ENCODE measurements at regions not wholly inside any gene's neighbourhood (a gene's known extent, or its start where the extent isn't known, plus 50 kb on each side); places are given as distances from the start of the nearest gene placed in this dataset.

DNA sequence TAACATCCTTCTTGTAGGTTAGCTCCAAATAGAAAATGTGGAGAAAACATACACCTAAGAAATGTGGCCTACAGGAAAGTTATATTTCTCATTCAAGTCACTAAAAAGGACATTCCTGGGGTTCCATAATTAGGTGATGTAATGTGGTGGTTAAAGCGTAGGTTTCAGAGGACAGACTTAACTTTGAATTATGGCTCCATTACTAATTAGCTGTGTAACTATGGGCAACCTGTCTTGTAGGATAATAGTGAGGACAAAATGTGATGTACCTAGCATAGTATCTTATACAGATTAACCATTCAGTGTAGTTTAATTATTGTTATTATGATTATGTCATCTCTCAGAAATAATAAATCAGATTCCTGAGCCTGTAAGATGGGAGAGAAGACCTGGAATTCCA lies 602.5 kb downstream of the TSN start:
- DNase-seq (ENCODE audit: extremely low spot score): no peak
- H3K4me3 ChIP-seq (ENCODE audit: low read depth, low read length): no peak overlapping the region
- H3K27ac ChIP-seq (ENCODE audit: low read depth): no peak overlapping the region
- no peaks in the 10 kb centered on the region for H3K4me1 ChIP-seq (ENCODE audit: insufficient read depth)
- no peaks in the 10 kb centered on the region for H3K36me3 ChIP-seq (ENCODE audit: insufficient read depth)
- 88% methylated on average over 1 of the region's 1 CpG for WGBS

- Histone ChIP-seq H3K4me3 (ENCODE audit: low read depth, low read length) (no peak overlapping the region), H3K4me1 (ENCODE audit: insufficient read depth) (no peaks in the 10 kb centered on the region), H3K27ac (ENCODE audit: low read depth) (no peak overlapping the region), H3K36me3 (ENCODE audit: insufficient read depth) (no peaks in the 10 kb centered on the region)
- DNase-seq (ENCODE audit: extremely low spot score): no peak
- WGBS: 67% methylated on average over 3 of the region's 3 CpGs
Observed at GRCh38 chr2:122358729-122359128, 603.3 kb downstream of the TSN start.

DNA sequence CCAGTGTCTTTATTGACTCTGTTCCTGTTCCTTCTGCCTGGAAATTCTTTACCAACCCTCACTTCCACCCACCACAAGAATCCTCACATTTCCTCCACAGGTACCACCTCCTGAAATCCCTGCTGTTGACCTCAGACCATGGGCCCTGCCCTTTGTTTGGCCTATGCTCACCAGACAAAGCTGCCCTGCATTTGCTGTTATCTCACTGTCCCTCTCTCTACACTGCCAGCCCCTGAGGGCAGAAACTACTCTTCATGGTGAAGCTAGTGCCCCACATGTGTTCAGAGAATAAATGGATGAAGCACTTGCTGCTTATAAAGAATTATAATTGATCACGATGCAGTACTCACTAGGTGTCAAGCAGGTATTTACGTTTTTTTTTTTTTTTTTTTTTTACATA lies 608.4 kb downstream of the TSN start:
- H3K4me1 ChIP-seq (ENCODE audit: insufficient read depth): no peaks in the 10 kb centered on the region
- WGBS: 84% methylated on average over 2 of the region's 2 CpGs
- no peak overlapping the region for H3K4me3 ChIP-seq (ENCODE audit: low read depth, low read length)
- no peaks in the 10 kb centered on the region for H3K36me3 ChIP-seq (ENCODE audit: insufficient read depth)
- DNase-seq (ENCODE audit: extremely low spot score): no peak
- no peak overlapping the region for H3K27ac ChIP-seq (ENCODE audit: low read depth)

- Histone ChIP-seq H3K4me3 (ENCODE audit: low read depth, low read length) (no peak overlapping the region), H3K27ac (ENCODE audit: low read depth) (no peak overlapping the region), H3K4me1 (ENCODE audit: insufficient read depth) (no peaks in the 10 kb centered on the region), H3K36me3 (ENCODE audit: insufficient read depth) (no peaks in the 10 kb centered on the region)
- no peak for DNase-seq (ENCODE audit: extremely low spot score)
- WGBS: 83% methylated on average over 2 of the region's 2 CpGs
Observed at GRCh38 chr2:122366427-122366826, 611.0 kb downstream of the TSN start.

- Histone ChIP-seq H3K4me3 (ENCODE audit: low read depth, low read length) (no peak overlapping the region), H3K36me3 (ENCODE audit: insufficient read depth) (no peaks in the 10 kb centered on the region), H3K4me1 (ENCODE audit: insufficient read depth) (no peaks in the 10 kb centered on the region), H3K27ac (ENCODE audit: low read depth) (no peak overlapping the region)
- DNase-seq (ENCODE audit: extremely low spot score): no peak
- 52% methylated on average over 7 of the region's 7 CpGs for WGBS
Observed at GRCh38 chr2:122366969-122367645, 611.7 kb downstream of the TSN start.

DNA sequence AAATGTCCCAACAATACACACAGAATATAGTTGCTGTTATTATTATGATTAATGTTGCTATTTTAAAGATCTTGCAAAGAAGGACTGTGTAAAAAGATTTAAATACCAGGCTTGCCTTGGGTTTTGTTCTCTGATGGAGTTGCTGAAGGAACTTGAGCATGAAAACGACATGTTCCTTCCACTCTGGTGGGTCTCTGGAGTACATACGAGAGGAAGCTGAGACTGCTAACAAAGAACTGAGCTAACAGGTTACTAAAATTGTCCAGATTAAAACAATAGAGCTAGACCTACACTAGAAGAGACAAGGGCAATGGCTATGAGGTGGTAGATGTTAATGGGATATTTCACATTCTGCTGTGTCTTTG lies 612.2 kb downstream of the TSN start:
- 74% methylated on average over 2 of the region's 2 CpGs for WGBS
- no peak for DNase-seq (ENCODE audit: extremely low spot score)
- Histone ChIP-seq H3K4me3 (ENCODE audit: low read depth, low read length) (no peak overlapping the region), H3K4me1 (ENCODE audit: insufficient read depth) (no peaks in the 10 kb centered on the region), H3K36me3 (ENCODE audit: insufficient read depth) (no peaks in the 10 kb centered on the region), H3K27ac (ENCODE audit: low read depth) (no peak overlapping the region)

- Histone ChIP-seq H3K4me3 (ENCODE audit: low read depth, low read length) (no peak overlapping the region), H3K27ac (ENCODE audit: low read depth) (no peak overlapping the region), H3K36me3 (ENCODE audit: insufficient read depth) (no peaks in the 10 kb centered on the region), H3K4me1 (ENCODE audit: insufficient read depth) (no peaks in the 10 kb centered on the region)
- no peak for DNase-seq (ENCODE audit: extremely low spot score)
- WGBS: 58% methylated on average over 1 of the region's 1 CpG
Observed at GRCh38 chr2:122368576-122369243, 613.3 kb downstream of the TSN start.

GRCh38 chr2:122378521-122378920 lies 623.1 kb downstream of the TSN start:
- Histone ChIP-seq H3K4me1 (ENCODE audit: insufficient read depth) (no peaks in the 10 kb centered on the region), H3K27ac (ENCODE audit: low read depth) (no peak overlapping the region), H3K36me3 (ENCODE audit: insufficient read depth) (no peaks in the 10 kb centered on the region), H3K4me3 (ENCODE audit: low read depth, low read length) (no peak overlapping the region)
- DNase-seq (ENCODE audit: extremely low spot score): no peak
- WGBS: 95% methylated on average over 1 of the region's 1 CpG

DNA sequence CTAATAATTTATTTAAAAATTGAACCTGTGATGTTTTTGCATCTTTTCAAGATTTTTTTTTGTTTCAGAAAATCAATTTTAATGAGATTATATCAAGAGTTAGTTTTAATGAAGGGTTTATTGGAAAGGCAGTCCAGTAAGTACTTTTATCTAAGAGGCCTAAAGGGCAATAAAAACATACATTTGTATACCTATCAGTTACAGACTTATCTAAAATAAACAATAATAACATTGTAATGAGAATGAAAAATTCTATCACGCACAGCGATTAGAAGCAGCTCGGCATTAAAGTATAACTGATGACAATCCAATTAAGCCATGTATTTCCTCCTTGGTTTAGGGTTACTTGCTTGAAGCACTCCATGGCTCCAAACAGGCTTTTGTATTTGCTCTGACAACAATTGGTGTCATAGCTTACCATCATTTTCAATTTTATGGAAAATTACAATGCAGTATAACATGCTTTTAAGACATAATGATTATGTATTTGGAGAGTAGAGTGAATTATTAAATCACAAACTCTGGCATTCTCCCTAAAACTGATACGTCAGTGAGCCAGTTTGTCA lies 629.4 kb downstream of the TSN start:
- H3K4me3 ChIP-seq (ENCODE audit: low read depth, low read length): no peak overlapping the region
- no peak overlapping the region for H3K27ac ChIP-seq (ENCODE audit: low read depth)
- no peak for DNase-seq (ENCODE audit: extremely low spot score)
- WGBS: 73% methylated on average over 4 of the region's 4 CpGs
- no peaks in the 10 kb centered on the region for H3K4me1 ChIP-seq (ENCODE audit: insufficient read depth)
- no peaks in the 10 kb centered on the region for H3K36me3 ChIP-seq (ENCODE audit: insufficient read depth)

GRCh38 chr2:122388208-122388607 lies 632.8 kb downstream of the TSN start:
- H3K4me3 ChIP-seq (ENCODE audit: low read depth, low read length): no peak overlapping the region
- no peak overlapping the region for H3K27ac ChIP-seq (ENCODE audit: low read depth)
- 88% methylated on average over 3 of the region's 3 CpGs for WGBS
- H3K36me3 ChIP-seq (ENCODE audit: insufficient read depth): no peaks in the 10 kb centered on the region
- DNase-seq (ENCODE audit: extremely low spot score): no peak
- no peaks in the 10 kb centered on the region for H3K4me1 ChIP-seq (ENCODE audit: insufficient read depth)

GRCh38 chr2:122389694-122390093 lies 634.2 kb downstream of the TSN start:
- Histone ChIP-seq H3K4me3 (ENCODE audit: low read depth, low read length) (no peak overlapping the region), H3K27ac (ENCODE audit: low read depth) (no peak overlapping the region), H3K36me3 (ENCODE audit: insufficient read depth) (no peaks in the 10 kb centered on the region), H3K4me1 (ENCODE audit: insufficient read depth) (no peaks in the 10 kb centered on the region)
- DNase-seq (ENCODE audit: extremely low spot score): no peak
- 81% methylated on average over 4 of the region's 4 CpGs for WGBS

DNA sequence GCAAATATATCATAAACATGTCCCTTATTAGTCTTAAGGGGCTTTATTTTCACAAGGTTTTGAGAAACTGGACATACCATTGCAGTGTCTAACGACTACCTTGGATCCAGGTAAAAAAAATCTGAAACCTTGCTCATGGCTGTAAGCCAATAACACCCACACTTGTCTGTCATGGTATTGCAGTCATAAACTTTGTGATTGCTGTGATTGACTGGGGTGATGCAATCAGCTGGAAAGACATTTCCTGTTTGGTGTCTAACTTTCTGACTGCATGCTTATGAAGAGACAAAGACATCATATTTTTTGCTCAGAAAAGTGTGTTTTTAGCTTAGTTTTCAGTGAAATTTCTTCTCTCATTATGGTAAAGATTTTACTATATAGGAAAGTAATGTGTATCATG lies 635.0 kb downstream of the TSN start:
- WGBS: 65% methylated on average over 1 of the region's 1 CpG
- DNase-seq (ENCODE audit: extremely low spot score): no peak

DNA sequence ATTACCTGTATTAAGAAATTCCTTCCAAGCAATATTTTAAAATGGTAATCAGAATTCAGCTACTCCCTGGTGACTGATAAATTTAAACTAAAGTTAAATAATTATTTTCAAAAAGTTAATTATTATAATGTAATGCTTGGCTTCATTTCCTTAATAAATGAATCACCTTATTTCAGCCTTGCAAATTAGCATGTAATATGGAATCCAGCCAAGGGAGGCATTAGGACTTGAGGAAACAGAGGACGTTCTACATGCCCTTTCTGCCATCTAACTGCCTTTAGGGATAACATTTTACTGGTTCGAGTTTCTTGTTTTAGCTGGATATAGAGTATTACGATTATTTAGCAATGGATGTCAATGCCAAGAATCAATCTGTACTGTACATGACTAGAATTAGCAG lies 636.3 kb downstream of the TSN start:
- Histone ChIP-seq H3K36me3 (ENCODE audit: insufficient read depth) (no peaks in the 10 kb centered on the region), H3K4me1 (ENCODE audit: insufficient read depth) (no peaks in the 10 kb centered on the region), H3K27ac (ENCODE audit: low read depth) (no peak overlapping the region), H3K4me3 (ENCODE audit: low read depth, low read length) (no peak overlapping the region)
- DNase-seq (ENCODE audit: extremely low spot score): no peak
- WGBS: 78% methylated on average over 3 of the region's 3 CpGs

More for the DNA sequence above, 635.0 kb downstream of the TSN start:
- Histone ChIP-seq H3K36me3 (ENCODE audit: insufficient read depth) (no peaks in the 10 kb centered on the region), H3K27ac (ENCODE audit: low read depth) (no peak overlapping the region), H3K4me3 (ENCODE audit: low read depth, low read length) (no peak overlapping the region), H3K4me1 (ENCODE audit: insufficient read depth) (no peaks in the 10 kb centered on the region)

DNA sequence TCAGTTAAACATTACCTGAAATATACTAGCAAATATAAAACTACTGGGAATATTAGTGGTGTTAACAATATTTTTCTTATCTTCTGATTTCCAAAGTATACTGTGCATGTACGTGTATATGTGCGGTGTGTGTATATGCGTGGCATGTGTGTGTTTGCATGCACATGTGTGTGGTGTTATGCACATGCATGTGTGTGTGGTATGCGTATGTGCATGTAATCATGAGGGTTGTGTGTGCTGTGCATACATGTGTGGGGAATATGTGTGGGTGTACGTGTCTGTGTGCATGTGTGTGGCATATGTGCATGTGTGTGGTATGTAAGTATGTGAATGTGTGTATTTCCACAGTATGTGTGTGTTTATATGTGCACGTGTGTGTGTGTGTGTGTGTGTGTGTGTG lies 640.2 kb downstream of the TSN start:
- no peak for DNase-seq (ENCODE audit: extremely low spot score)
- no peaks in the 10 kb centered on the region for H3K4me1 ChIP-seq (ENCODE audit: insufficient read depth)
- 96% methylated on average over 6 of the region's 6 CpGs for WGBS
- no peak overlapping the region for H3K27ac ChIP-seq (ENCODE audit: low read depth)
- H3K4me3 ChIP-seq (ENCODE audit: low read depth, low read length): no peak overlapping the region
- H3K36me3 ChIP-seq (ENCODE audit: insufficient read depth): no peaks in the 10 kb centered on the region

Measured in urinary bladder (tissue), 3 donors.